WTC11 (cell line): ENCODE measurements at regions not wholly inside any gene's neighbourhood (a gene's known extent, or its start where the extent isn't known, plus 50 kb on each side); places are given as distances from the start of the nearest gene placed in this dataset.

Source experiments
- NR3C1 ChIP-seq: sonication (generic); formaldehyde crosslinking; conservative IDR thresholded peaks from 2 replicates; pipeline ENCODE4 v1.8.1; 2023; ENCODE audit warnings: low read depth, mild to moderate bottlenecking, missing genetic modification reagents
- TF ChIP-seq, protein P1 (sequence below): sonication (generic); formaldehyde crosslinking; IDR thresholded peaks from 2 replicates; pipeline ENCODE4 v1.8.1; 2023; ENCODE audit warnings: mild to moderate bottlenecking, missing genetic modification reagents, moderate library complexity
- TF ChIP-seq, protein P2 (sequence below): fragments of 200-600 bp; IDR thresholded peaks from 2 replicates; pipeline ENCODE4 v1.8.0; 2022; ENCODE audit warnings: antibody characterized with exemption

DNA sequence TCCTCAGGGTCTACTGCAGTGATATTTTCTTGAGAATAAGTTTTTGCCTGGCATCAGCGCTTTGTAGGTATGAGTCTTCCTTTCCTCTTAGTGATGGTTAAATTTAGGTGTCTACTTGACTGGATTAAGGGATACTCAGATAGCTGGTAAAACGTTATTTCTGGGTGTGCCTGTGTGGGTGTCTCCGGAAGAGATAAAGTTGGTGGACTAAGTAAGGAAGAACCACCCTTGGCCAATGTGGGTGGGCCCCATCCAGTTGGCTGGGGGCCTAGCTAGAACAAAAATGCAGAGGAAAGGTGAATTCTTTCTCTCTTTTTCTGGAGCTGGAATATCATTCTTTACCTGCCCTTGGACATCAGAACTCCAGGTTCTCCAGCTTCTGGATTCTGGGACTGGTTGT, 138.8 kb downstream of the ADCYAP1R1 start:
- TF ChIP-seq, protein P1, sequence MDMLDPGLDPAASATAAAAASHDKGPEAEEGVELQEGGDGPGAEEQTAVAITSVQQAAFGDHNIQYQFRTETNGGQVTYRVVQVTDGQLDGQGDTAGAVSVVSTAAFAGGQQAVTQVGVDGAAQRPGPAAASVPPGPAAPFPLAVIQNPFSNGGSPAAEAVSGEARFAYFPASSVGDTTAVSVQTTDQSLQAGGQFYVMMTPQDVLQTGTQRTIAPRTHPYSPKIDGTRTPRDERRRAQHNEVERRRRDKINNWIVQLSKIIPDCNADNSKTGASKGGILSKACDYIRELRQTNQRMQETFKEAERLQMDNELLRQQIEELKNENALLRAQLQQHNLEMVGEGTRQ (CRISPR knock-in tag), result no peak
- TF ChIP-seq NR3C1 (CRISPR knock-in tag), result no peak
- TF ChIP-seq, protein P2, sequence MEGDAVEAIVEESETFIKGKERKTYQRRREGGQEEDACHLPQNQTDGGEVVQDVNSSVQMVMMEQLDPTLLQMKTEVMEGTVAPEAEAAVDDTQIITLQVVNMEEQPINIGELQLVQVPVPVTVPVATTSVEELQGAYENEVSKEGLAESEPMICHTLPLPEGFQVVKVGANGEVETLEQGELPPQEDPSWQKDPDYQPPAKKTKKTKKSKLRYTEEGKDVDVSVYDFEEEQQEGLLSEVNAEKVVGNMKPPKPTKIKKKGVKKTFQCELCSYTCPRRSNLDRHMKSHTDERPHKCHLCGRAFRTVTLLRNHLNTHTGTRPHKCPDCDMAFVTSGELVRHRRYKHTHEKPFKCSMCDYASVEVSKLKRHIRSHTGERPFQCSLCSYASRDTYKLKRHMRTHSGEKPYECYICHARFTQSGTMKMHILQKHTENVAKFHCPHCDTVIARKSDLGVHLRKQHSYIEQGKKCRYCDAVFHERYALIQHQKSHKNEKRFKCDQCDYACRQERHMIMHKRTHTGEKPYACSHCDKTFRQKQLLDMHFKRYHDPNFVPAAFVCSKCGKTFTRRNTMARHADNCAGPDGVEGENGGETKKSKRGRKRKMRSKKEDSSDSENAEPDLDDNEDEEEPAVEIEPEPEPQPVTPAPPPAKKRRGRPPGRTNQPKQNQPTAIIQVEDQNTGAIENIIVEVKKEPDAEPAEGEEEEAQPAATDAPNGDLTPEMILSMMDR, result no peak
